ENCODE measurements at regions not wholly inside any gene's neighbourhood (a gene's known extent, or its start where the extent isn't known, plus 50 kb on each side); places are given as distances from the start of the nearest gene placed in this dataset.

GRCh38 chr7:124354201-124354600, 321.3 kb upstream of the TMEM229A start:
- no TSS peak for BruUV-seq (replicated peaks)
- H4K20me1 ChIP-seq (replicated peaks; ENCODE audit: control insufficient read depth, insufficient read depth, low read length), result no peaks in the 10 kb centered on the region

More at GRCh38 chr7:124354201-124354600, 321.3 kb upstream of the TMEM229A start:
- Histone ChIP-seq H3K9me3 (replicated peaks; ENCODE audit: control insufficient read depth, insufficient read depth, low read depth, low read length) (no peaks in the 10 kb centered on the region), H3K36me3 (ENCODE audit: control insufficient read depth, insufficient read depth, low read length) (no peaks in the 10 kb centered on the region), H3K27ac (ENCODE audit: extremely low read depth, low read depth, low read length) (no peak overlapping the region), H3K9ac (ENCODE audit: insufficient read depth in 1 of 2, low read depth in 2 of 2, low read length in 2 of 2) (no peak overlapping the region), H3K4me1 (replicated peaks in 1 of 2; ENCODE audit: control insufficient read depth in 2 of 2, insufficient read depth in 2 of 2, low read length in 2 of 2) (no peaks in the 10 kb centered on the region), H3K27me3 (ENCODE audit: control insufficient read depth in 2 of 2, insufficient read depth in 2 of 2, low read length in 2 of 2) (no peaks in the 10 kb centered on the region), H3K9me1 (ENCODE audit: control insufficient read depth, insufficient read depth, low read length) (no peaks in the 10 kb centered on the region), H2AFZ (ENCODE audit: low read depth, low read length) (no peak overlapping the region), H3K4me2 (ENCODE audit: insufficient read depth, low read length) (no peak overlapping the region), H3K79me2 (ENCODE audit: control insufficient read depth, insufficient read depth, low read length) (no peaks in the 10 kb centered on the region), H3K4me3 (no peak overlapping the region)
- no peak for DNase-seq (ENCODE audit: extremely low read depth in 1 of 4, low spot score in 3 of 4)
- intact Hi-C loops (cut with micrococcal nuclease), result no loop called here
- no peak for TF ChIP-seq FUS (optimal IDR thresholded peaks at IDR 0.05; ENCODE audit: low read depth, low read length)
- no peak for TF ChIP-seq BRD4 (IDR thresholded peaks at IDR 0.05)
- no peak for TF ChIP-seq ZBTB49 (CRISPR knock-in tag; IDR thresholded peaks at IDR 0.05; ENCODE audit: borderline replicate concordance)
- no peak for TF ChIP-seq NRF1 (conservative IDR thresholded peaks at IDR 0.05 in 1 of 2, IDR thresholded peaks at IDR 0.05 in 1 of 2)
- no peak for TF ChIP-seq NFXL1 (CRISPR knock-in tag; IDR thresholded peaks at IDR 0.05)
- TF ChIP-seq ZNF133 (CRISPR knock-in tag; IDR thresholded peaks at IDR 0.05), result no peak
- no peak for TF ChIP-seq RBM25 (IDR thresholded peaks at IDR 0.05; ENCODE audit: low read depth, low read length, severe bottlenecking)
- no peak for TF ChIP-seq KDM2B (CRISPR knock-in tag; IDR thresholded peaks at IDR 0.05)
- TF ChIP-seq, protein P1, sequence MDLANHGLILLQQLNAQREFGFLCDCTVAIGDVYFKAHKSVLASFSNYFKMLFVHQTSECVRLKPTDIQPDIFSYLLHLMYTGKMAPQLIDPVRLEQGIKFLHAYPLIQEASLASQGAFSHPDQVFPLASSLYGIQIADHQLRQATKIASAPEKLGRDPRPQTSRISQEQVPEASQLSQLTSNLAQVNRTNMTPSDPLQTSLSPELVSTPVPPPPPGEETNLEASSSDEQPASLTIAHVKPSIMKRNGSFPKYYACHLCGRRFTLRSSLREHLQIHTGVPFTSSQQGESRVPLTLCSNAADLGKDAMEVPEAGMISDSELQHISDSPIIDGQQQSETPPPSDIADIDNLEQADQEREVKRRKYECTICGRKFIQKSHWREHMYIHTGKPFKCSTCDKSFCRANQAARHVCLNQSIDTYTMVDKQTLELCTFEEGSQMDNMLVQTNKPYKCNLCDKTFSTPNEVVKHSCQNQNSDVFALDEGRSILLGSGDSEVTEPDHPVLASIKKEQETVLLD (IDR thresholded peaks at IDR 0.05), result no peak
- TF ChIP-seq POLR3G (IDR thresholded peaks at IDR 0.05; ENCODE audit: extremely low read depth, insufficient read length, insufficient replicate concordance), result no peak
- TF ChIP-seq ZNF583 (CRISPR knock-in tag; IDR thresholded peaks at IDR 0.05), result no peak
- no peak for TF ChIP-seq ZFPM2 (CRISPR knock-in tag; IDR thresholded peaks at IDR 0.05)
- no peak for TF ChIP-seq SFPQ (IDR thresholded peaks at IDR 0.05; ENCODE audit: low read depth, low read length)
- ChIA-PET POLR2A (no interaction called here), CTCF (ENCODE audit: low intra/inter-chr PET ratio) (interaction anchor here (0.6 kb wide), 1 partner anchor 1916 kb away, joined by 6 read pairs; no protein-coding TSS in a partner anchor)
- in situ Hi-C loops (cut with MboI), result no loop called here
- ATAC-seq, result no peak
- FAIRE-seq, result no peak

Measured in K562 (cell line).